Spleen (tissue), 11 donors: ENCODE measurements at regions not wholly inside any gene's neighbourhood (a gene's known extent, or its start where the extent isn't known, plus 50 kb on each side); places are given as distances from the start of the nearest gene placed in this dataset.

Source experiments
- DNase-seq: peaks from one replicate; pipeline ENCODE4 v3.0.0-alpha.2; 2020
- H3K27ac ChIP-seq, 8 donors: fragments of 200-600 bp; sonication (generic) in 7 of 8; 1 replicate in 4 of 8; 2 replicates in 4 of 8; pipeline versions ENCODE4 v1.5.0 to v1.8.0; 2016 to 2021; ENCODE audit warnings: inconsistent platforms in 4 of 8, mild to moderate bottlenecking in 4 of 8, moderate library complexity in 1 of 8
- H3K27me3 ChIP-seq, 7 donors: fragments of 200-600 bp; sonication (generic) in 6 of 7; replicated peaks in 1 of 7; 1 replicate in 4 of 7; 2 replicates in 3 of 7; pipeline versions ENCODE4 v1.5.0 to v1.8.0; 2016 to 2021; ENCODE audit warnings: inconsistent platforms in 3 of 7, mild to moderate bottlenecking in 1 of 7
- H3K36me3 ChIP-seq, 6 donors: fragments of 200-600 bp; sonication (generic) in 5 of 6; 1 replicate in 4 of 6; 2 replicates in 2 of 6; pipeline versions ENCODE4 v1.5.0 to v1.8.0; 2016 to 2021; ENCODE audit warnings: inconsistent platforms in 2 of 6
- H3K4me1 ChIP-seq, 6 donors: fragments of 200-600 bp; sonication (generic) in 5 of 6; 1 replicate in 3 of 6; 2 replicates in 3 of 6; pipeline versions ENCODE4 v1.5.0 to v1.8.0; 2016 to 2021; ENCODE audit warnings: inconsistent platforms in 3 of 6
- H3K4me3 ChIP-seq, 8 donors: fragments of 200-600 bp; sonication (generic) in 7 of 8; 1 replicate in 4 of 8; 2 replicates in 4 of 8; pipeline versions ENCODE4 v1.5.0 to v1.8.0; 2016 to 2021; ENCODE audit warnings: inconsistent platforms in 4 of 8, mild to moderate bottlenecking in 4 of 8, moderate library complexity in 2 of 8
- H3K9me3 ChIP-seq, 8 donors: fragments of 200-600 bp; sonication (generic) in 7 of 8; 1 replicate in 4 of 8; 2 replicates in 4 of 8; pipeline versions ENCODE4 v1.5.0 to v1.8.0; 2016 to 2021; ENCODE audit warnings: inconsistent platforms in 4 of 8
- POLR2A ChIP-seq, 3 donors: fragments of 450-650 bp; IDR thresholded peaks; one replicate each; pipeline ENCODE4 v1.5.1; 2017; ENCODE audit warnings: antibody characterized with exemption in 3 of 3, mild to moderate bottlenecking in 1 of 3
- POLR2AphosphoS5 ChIP-seq, 3 donors: sonication (generic); formaldehyde crosslinking; IDR thresholded peaks; one replicate each; pipeline ENCODE4 v1.5.1; 2017; ENCODE audit warnings: antibody characterized with exemption in 3 of 3
- WGBS, 5 donors: extraction: QIAGEN DNeasy Blood & Tissue Kit in 3 of 5; methylation state at CpG; one replicate each; pipeline versions ENCODE4 v1.1.5 to v1.1.7; 2013 to 2018; 5-methylcytosine and 5-hydroxymethylcytosine counted together
- intact Hi-C: fragments of 100-400 bp; cut with DNase I; formaldehyde crosslinking; loops from one replicate; pipeline ENCODE4 v1.15.0; 2023; ENCODE audit warnings: low total_unique reads
- TF ChIP-seq, protein P1 (sequence below), 11 experiments: fragments of 200-600 bp in 7 of 11; fragments of 450-650 bp in 4 of 11; sonication (generic) in 4 of 11; IDR thresholded peaks in 8 of 11; conservative IDR thresholded peaks in 3 of 11; 1 replicate in 7 of 11; 2 replicates in 4 of 11; pipeline versions ENCODE4 v1.4.0 to v1.8.0; 2016 to 2021; ENCODE audit warnings: antibody characterized with exemption in 11 of 11, inconsistent platforms in 4 of 11, mild to moderate bottlenecking in 1 of 11
- donor health status: healthy with polysubstance abuse.
- donor health status: DM: no; HTN: no; CAD: no; lungs with moderate emphysema.
- donor health status: DM: no; HTN: no; CAD: no.
- donor health status: Bipolar disorder and iron deficiency.
- donor health status: healthy.
- donor health status: DM: no; HTN: no; CAD: no.
- donor health status: DM: yes; HTN: yes; CAD: no.

DNA sequence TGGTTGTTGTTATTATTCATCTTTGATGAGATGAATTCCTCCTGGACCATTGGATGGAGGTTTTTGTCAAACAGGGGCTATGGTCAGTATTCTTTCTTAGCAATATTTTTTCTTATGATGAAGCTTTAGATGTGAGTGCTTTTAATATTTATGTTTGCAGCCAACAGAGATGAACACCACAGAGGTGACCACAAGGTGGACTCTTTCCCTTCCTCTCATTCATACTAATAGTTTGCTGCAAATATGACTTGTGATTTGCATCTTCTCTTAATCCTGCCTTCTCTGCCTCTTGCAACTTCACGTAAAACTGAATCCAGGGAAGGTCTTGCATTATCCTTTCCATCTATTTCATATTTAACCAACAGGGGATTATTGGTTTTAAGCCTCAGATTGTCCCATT lies 473.1 kb upstream of the UBE2E2 start:
- WGBS, 5 donors, result 15 to 61% (median 53%) methylated on average over 1 of the region's 1 CpG
- Histone ChIP-seq H3K27me3 (no peaks in the 10 kb centered on the region), H3K4me1 (no peaks in the 10 kb centered on the region), H3K36me3 (no peaks in the 10 kb centered on the region), H3K27ac (no peak overlapping the region), H3K4me3 (no peak overlapping the region), H3K9me3 (no peaks in the 10 kb centered on the region)
- DNase-seq, result no peak
- intact Hi-C loops, result no loop called here
- TF ChIP-seq, protein P1, sequence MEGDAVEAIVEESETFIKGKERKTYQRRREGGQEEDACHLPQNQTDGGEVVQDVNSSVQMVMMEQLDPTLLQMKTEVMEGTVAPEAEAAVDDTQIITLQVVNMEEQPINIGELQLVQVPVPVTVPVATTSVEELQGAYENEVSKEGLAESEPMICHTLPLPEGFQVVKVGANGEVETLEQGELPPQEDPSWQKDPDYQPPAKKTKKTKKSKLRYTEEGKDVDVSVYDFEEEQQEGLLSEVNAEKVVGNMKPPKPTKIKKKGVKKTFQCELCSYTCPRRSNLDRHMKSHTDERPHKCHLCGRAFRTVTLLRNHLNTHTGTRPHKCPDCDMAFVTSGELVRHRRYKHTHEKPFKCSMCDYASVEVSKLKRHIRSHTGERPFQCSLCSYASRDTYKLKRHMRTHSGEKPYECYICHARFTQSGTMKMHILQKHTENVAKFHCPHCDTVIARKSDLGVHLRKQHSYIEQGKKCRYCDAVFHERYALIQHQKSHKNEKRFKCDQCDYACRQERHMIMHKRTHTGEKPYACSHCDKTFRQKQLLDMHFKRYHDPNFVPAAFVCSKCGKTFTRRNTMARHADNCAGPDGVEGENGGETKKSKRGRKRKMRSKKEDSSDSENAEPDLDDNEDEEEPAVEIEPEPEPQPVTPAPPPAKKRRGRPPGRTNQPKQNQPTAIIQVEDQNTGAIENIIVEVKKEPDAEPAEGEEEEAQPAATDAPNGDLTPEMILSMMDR (IDR thresholded peaks at IDR 0.05 in 8 of 11, conservative IDR thresholded peaks at IDR 0.05 in 3 of 11), result no peak
- TF ChIP-seq POLR2A (IDR thresholded peaks at IDR 0.05) (no peak), POLR2AphosphoS5 (IDR thresholded peaks at IDR 0.05) (no peak)

DNA sequence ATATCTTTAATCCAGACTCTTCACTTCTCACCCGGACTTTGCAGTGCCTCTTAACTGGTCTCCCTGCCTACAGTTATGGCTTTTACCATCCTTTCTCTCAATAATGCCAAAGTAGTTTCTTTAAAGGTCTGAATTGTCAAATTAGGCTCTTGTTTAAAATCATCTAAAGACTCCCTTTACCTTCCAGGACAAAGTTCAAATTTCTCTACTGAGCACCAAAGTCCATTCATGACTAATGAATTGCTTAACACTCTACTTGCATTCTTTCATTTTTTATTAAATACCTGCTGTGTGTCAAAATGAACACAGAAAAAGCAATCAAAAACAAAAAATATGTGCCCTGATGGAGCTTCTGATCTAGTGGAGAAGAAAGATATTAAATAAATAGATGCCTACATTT lies 472.4 kb upstream of the UBE2E2 start:
- H3K27ac ChIP-seq, result no peak overlapping the region
- DNase-seq, result no peak
- no peaks in the 10 kb centered on the region for H3K4me1 ChIP-seq
- TF ChIP-seq, protein P1 (IDR thresholded peaks at IDR 0.05 in 8 of 11, conservative IDR thresholded peaks at IDR 0.05 in 3 of 11), result no peak
- TF ChIP-seq POLR2AphosphoS5 (IDR thresholded peaks at IDR 0.05) (no peak), POLR2A (IDR thresholded peaks at IDR 0.05) (no peak)
- intact Hi-C loops, result no loop called here
- H3K27me3 ChIP-seq, result no peaks in the 10 kb centered on the region
- H3K4me3 ChIP-seq, result no peak overlapping the region
- H3K36me3 ChIP-seq, result no peaks in the 10 kb centered on the region
- H3K9me3 ChIP-seq, result no peaks in the 10 kb centered on the region
- 71 to 93% (median 85%) methylated on average over 1 of the region's 1 CpG for WGBS, 5 donors

DNA sequence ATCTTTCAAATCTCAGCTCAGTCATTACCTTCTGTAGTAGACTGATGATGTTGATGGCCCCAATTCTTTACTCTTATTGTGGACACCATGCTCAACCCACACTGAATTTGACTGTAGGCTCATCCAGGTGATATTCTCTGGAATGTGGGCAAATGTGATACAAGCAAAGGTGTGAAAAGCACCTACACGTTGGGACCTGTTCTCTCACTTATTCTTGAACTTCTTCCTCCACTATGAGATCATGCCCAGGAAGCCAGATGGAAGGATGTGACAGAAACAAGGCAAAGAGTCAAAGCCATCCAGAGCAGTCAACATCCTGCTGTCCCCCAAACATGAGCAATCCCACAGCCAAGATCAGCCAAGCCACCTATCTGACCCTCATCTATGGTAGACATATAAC lies 471.2 kb upstream of the UBE2E2 start:
- Histone ChIP-seq H3K4me3 (no peak overlapping the region), H3K36me3 (no peaks in the 10 kb centered on the region), H3K4me1 (no peaks in the 10 kb centered on the region), H3K27me3 (no peaks in the 10 kb centered on the region), H3K27ac (no peak overlapping the region), H3K9me3 (no peaks in the 10 kb centered on the region)
- intact Hi-C loops, result no loop called here
- TF ChIP-seq POLR2AphosphoS5 (IDR thresholded peaks at IDR 0.05) (no peak), POLR2A (IDR thresholded peaks at IDR 0.05) (no peak)
- TF ChIP-seq, protein P1 (IDR thresholded peaks at IDR 0.05 in 8 of 11, conservative IDR thresholded peaks at IDR 0.05 in 3 of 11), result no peak
- DNase-seq, result no peak
- WGBS, 5 donors, result 54 to 75% (median 65%) methylated on average over 1 of the region's 1 CpG

DNA sequence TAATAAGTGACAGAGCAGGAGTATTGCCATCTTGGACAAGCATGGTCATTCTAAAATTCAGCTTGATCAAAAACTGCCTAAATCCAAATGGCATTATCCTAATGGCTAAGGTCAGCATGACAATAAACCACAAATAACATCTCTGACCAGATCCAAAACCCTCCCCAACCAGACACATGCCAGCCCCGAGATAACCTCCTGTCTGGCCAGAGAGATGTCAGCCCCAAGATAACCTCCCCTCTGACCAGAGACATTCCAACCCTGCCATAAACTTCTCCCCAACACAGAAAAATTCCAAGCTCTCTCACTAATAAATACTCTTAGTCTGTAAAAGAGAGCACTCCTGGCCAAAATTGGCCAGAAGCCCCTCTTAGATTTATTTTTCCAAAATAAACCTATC lies 470.5 kb upstream of the UBE2E2 start:
- Histone ChIP-seq H3K27ac (no peak overlapping the region), H3K9me3 (no peaks in the 10 kb centered on the region), H3K4me1 (no peaks in the 10 kb centered on the region), H3K4me3 (no peak overlapping the region), H3K36me3 (no peaks in the 10 kb centered on the region), H3K27me3 (no peaks in the 10 kb centered on the region)
- intact Hi-C loops, result no loop called here
- TF ChIP-seq, protein P1 (IDR thresholded peaks at IDR 0.05 in 8 of 11, conservative IDR thresholded peaks at IDR 0.05 in 3 of 11), result no peak
- TF ChIP-seq POLR2AphosphoS5 (IDR thresholded peaks at IDR 0.05) (no peak), POLR2A (IDR thresholded peaks at IDR 0.05) (no peak)
- no peak for DNase-seq
- WGBS, 5 donors, result 38 to 69% (median 47%) methylated on average over 1 of the region's 1 CpG
